Endothelial cell of umbilical vein (primary cell): ENCODE measurements at regions not wholly inside any gene's neighbourhood (a gene's known extent, or its start where the extent isn't known, plus 50 kb on each side); places are given as distances from the start of the nearest gene placed in this dataset.

Source experiments
- BruUV-seq: library from RNA; stranded (reverse); fragments of 400-500 nt; replicated peaks from 2 replicates; lab custom pipeline; 2021; lab: Mats Ljungman, UMichigan
- CTCF ChIA-PET: fragments of 300-600, 350-600 bp; sonication (Branson Sonifier 250); formaldehyde crosslinking; loops from one replicate; lab custom pipeline; 2021; ENCODE audit warnings: antibody characterized with exemption, inconsistent platforms; lab: Charles Lee
- POLR2A ChIA-PET: fragments of 300-600, 350-600 bp; sonication (Branson Sonifier 250); formaldehyde crosslinking; loops from one replicate; lab custom pipeline; 2021; ENCODE audit warnings: antibody characterized with exemption, inconsistent platforms; lab: Charles Lee
- DNase-seq: peaks from one replicate; pipeline ENCODE4 v3.0.0-alpha.2; 2011; ENCODE audit warnings: low read depth, low spot score
- FAIRE-seq: peaks from 2 replicates; lab custom pipeline; 2011; peaks lifted over from hg19 to GRCh38; lab: Jason Lieb, UNC
- H2AFZ ChIP-seq: 2 replicates; pipeline ENCODE4 v1.6.0; 2012; ENCODE audit warnings: low read depth, low read length, control low read depth, inconsistent platforms
- H3K27ac ChIP-seq: 2 replicates; pipeline ENCODE4 v1.5.1; 2011; ENCODE audit warnings: low read depth, mild to moderate bottlenecking, control low read depth, low read length, moderate library complexity; ENCODE audit not compliant: insufficient read depth
- H3K27me3 ChIP-seq, 2 experiments: 2 replicates each; pipeline versions ENCODE4 v1.6.0 to v1.6.1; 2011; ENCODE audit warnings: low read length in 2 of 2, mixed read lengths in 1 of 2; ENCODE audit not compliant: control insufficient read depth in 2 of 2, insufficient read depth in 2 of 2
- H3K36me3 ChIP-seq, 2 experiments: 2 replicates in 1 of 2; 3 replicates in 1 of 2; pipeline ENCODE4 v1.5.1; 2011; ENCODE audit warnings: low read length in 2 of 2, mild to moderate bottlenecking in 1 of 2, moderate library complexity in 1 of 2; ENCODE audit not compliant: control insufficient read depth in 2 of 2, insufficient read depth in 2 of 2; ENCODE audit errors: extremely low read depth in 1 of 2
- H3K4me1 ChIP-seq: 3 replicates; pipeline ENCODE4 v1.5.1; 2011; ENCODE audit warnings: mild to moderate bottlenecking, low read length; ENCODE audit not compliant: control insufficient read depth, insufficient read depth; ENCODE audit errors: extremely low read depth
- H3K4me2 ChIP-seq: 2 replicates; pipeline ENCODE4 v1.6.1; 2011; ENCODE audit warnings: low read length, control low read depth, mixed read lengths; ENCODE audit not compliant: insufficient read depth
- H3K4me3 ChIP-seq, 3 experiments: fragments of 200-600 bp in 1 of 3; sonication (generic), shearing (Covaris generic) in 1 of 3; replicated peaks in 1 of 3; 2 replicates each; pipeline ENCODE4 v1.5.1; 2011 to 2016; ENCODE audit warnings: control low read depth in 3 of 3, low read length in 3 of 3, mild to moderate bottlenecking in 2 of 3, inconsistent platforms in 1 of 3, low read depth in 1 of 3, moderate library complexity in 1 of 3; ENCODE audit not compliant: insufficient read depth in 1 of 3
- H3K79me2 ChIP-seq: 2 replicates; pipeline ENCODE4 v1.6.0; 2012; ENCODE audit warnings: low read length, inconsistent platforms; ENCODE audit not compliant: control insufficient read depth, insufficient read depth
- H3K9ac ChIP-seq: replicated peaks from 2 replicates; pipeline ENCODE3; 2011; ENCODE audit warnings: low read length, control low read depth; ENCODE audit not compliant: insufficient read depth; ENCODE audit errors: extremely low read depth
- H3K9me1 ChIP-seq: replicated peaks from 3 replicates; pipeline ENCODE4 v1.6.0; 2011; ENCODE audit warnings: mild to moderate bottlenecking, low read length; ENCODE audit not compliant: control insufficient read depth, insufficient read depth; ENCODE audit errors: extremely low read depth
- H3K9me3 ChIP-seq: replicated peaks from 2 replicates; pipeline ENCODE4 v1.5.1; 2012; ENCODE audit warnings: low read length, inconsistent platforms; ENCODE audit not compliant: control insufficient read depth, insufficient read depth
- H4K20me1 ChIP-seq: replicated peaks from 2 replicates; pipeline ENCODE3; 2011; ENCODE audit warnings: mild to moderate bottlenecking, low read length; ENCODE audit not compliant: control insufficient read depth, insufficient read depth; ENCODE audit errors: extremely low read depth
- CTCF ChIP-seq, 2 donors: IDR thresholded peaks; 1 replicate in 1 of 2; 2 replicates in 1 of 2; pipeline ENCODE4 v1.5.1; 2011; ENCODE audit warnings: low read length in 2 of 2, mild to moderate bottlenecking in 2 of 2, moderate library complexity in 2 of 2, control low read depth in 1 of 2, inconsistent platforms in 1 of 2, low read depth in 1 of 2; ENCODE audit not compliant: insufficient read depth in 1 of 2; ENCODE audit errors: extremely low read depth in 1 of 2
- EZH2 ChIP-seq: IDR thresholded peaks from 2 replicates; pipeline ENCODE4 v1.6.1; 2012; ENCODE audit warnings: borderline replicate concordance, low read depth, mild to moderate bottlenecking, moderate library complexity, low read length, inconsistent platforms; ENCODE audit not compliant: severe bottlenecking
- FOS ChIP-seq: IDR thresholded peaks from 2 replicates; pipeline ENCODE4 v1.6.1; 2011; ENCODE audit warnings: mild to moderate bottlenecking, low read length, moderate library complexity, borderline replicate concordance; ENCODE audit not compliant: insufficient read depth
- GATA2 ChIP-seq: IDR thresholded peaks from 2 replicates; pipeline ENCODE4 v1.7.0; 2011; ENCODE audit warnings: low read depth, mild to moderate bottlenecking, moderate library complexity, mixed read lengths, low read length; ENCODE audit not compliant: insufficient read length, insufficient read depth
- JUN ChIP-seq: IDR thresholded peaks from 2 replicates; pipeline ENCODE4 v1.6.1; 2011; ENCODE audit warnings: borderline replicate concordance, low read depth; ENCODE audit not compliant: insufficient read length, insufficient read depth
- MAX ChIP-seq: IDR thresholded peaks from 2 replicates; pipeline ENCODE4 v1.6.1; 2011; ENCODE audit not compliant: insufficient read depth, insufficient read length
- MYC ChIP-seq: IDR thresholded peaks from one replicate; pipeline ENCODE4 v1.6.1; 2011; ENCODE audit warnings: mild to moderate bottlenecking, low read depth, low read length
- POLR2A ChIP-seq: IDR thresholded peaks from 2 replicates; pipeline ENCODE4 v1.6.1; 2012; ENCODE audit warnings: low read depth, mild to moderate bottlenecking, control low read depth, low read length
- POLR2AphosphoS5 ChIP-seq: IDR thresholded peaks from 2 replicates; pipeline ENCODE4 v1.6.1; 2012; ENCODE audit warnings: low read depth, mild to moderate bottlenecking, control low read depth, low read length, moderate library complexity; ENCODE audit not compliant: insufficient read depth
- dilution Hi-C: fragments of 300-500 bp; cut with MboI; formaldehyde crosslinking; loops from one replicate; pipeline ENCODE4 v1.15.0; 2019; ENCODE audit warnings: low sequenced_read_pairs; ENCODE audit not compliant: extremely low pct_ligation_motif_present
- intact Hi-C: fragments of 100-400 bp; cut with micrococcal nuclease; formaldehyde crosslinking; loops from one replicate; pipeline ENCODE4 v1.10.0; 2022

- Histone ChIP-seq H3K9me1 (no peaks in the 10 kb centered on the region), H3K4me1 (no peaks in the 10 kb centered on the region), H3K36me3 (no peaks in the 10 kb centered on the region), H3K4me3 (no peak overlapping the region), H2AFZ (no peak overlapping the region), H3K79me2 (no peaks in the 10 kb centered on the region), H4K20me1 (no peaks in the 10 kb centered on the region), H3K9ac (no peak overlapping the region), H3K27me3 (no peaks in the 10 kb centered on the region), H3K4me2 (no peak overlapping the region), H3K27ac (no peak overlapping the region), H3K9me3 (no peaks in the 10 kb centered on the region)
- BruUV-seq = no TSS peak
- ChIA-PET POLR2A (no interaction called here), CTCF (no interaction called here)
- FAIRE-seq = no peak
- no peak for DNase-seq
- intact Hi-C loops = no loop called here
- dilution Hi-C loops = no loop called here
- TF ChIP-seq MAX (no peak), FOS (no peak), CTCF (IDR thresholded peaks at IDR 0.05; ENCODE audit: extremely low read depth in 1 of 2, insufficient read depth in 1 of 2, low read depth in 1 of 2, low read length in 2 of 2) (no peak), MYC (no peak), JUN (no peak), POLR2A (no peak)
These were observed 182.7 kb downstream of the MATN1 start for GRCh38 chr1:30540611-30541192.

GRCh38 chr1:30539884-30540283 lies 183.5 kb downstream of the MATN1 start:
- no peak for TF ChIP-seq POLR2A
- no peak for TF ChIP-seq MAX
- no peak for TF ChIP-seq EZH2
- TF ChIP-seq GATA2 = no peak
- no peak for TF ChIP-seq POLR2AphosphoS5
- POLR2A ChIA-PET = no interaction called here
- Histone ChIP-seq H3K36me3 (no peaks in the 10 kb centered on the region), H3K4me2 (no peak overlapping the region), H3K4me1 (no peaks in the 10 kb centered on the region), H2AFZ (no peak overlapping the region), H3K9me3 (no peaks in the 10 kb centered on the region), H3K9me1 (no peaks in the 10 kb centered on the region), H4K20me1 (no peaks in the 10 kb centered on the region), H3K27ac (no peak overlapping the region), H3K9ac (no peak overlapping the region), H3K4me3 (no peak overlapping the region), H3K27me3 (no peaks in the 10 kb centered on the region), H3K79me2 (no peaks in the 10 kb centered on the region)
- intact Hi-C loops (no loop called here), dilution Hi-C loops (no loop called here)
- FAIRE-seq = no peak
- no peak for DNase-seq
- CTCF ChIA-PET = no interaction called here
- BruUV-seq = no TSS peak
